HG03521 (cell line): ENCODE measurements at regions not wholly inside any gene's neighbourhood (a gene's known extent, or its start where the extent isn't known, plus 50 kb on each side); places are given as distances from the start of the nearest gene placed in this dataset.
"Not testable (repeated sequence)": the region's sequence is repeated elsewhere in the genome, so short reads cannot be mapped to it uniquely, and the experiment has no call there.

Experiments
- ATAC-seq: cut with Tn5 transposase; IDR thresholded peaks from one replicate; pipeline ENCODE4 v1.9.1; 2021; ENCODE audit warnings: mild to moderate bottlenecking, moderate library complexity; ENCODE audit not compliant: unreplicated experiment

DNA sequence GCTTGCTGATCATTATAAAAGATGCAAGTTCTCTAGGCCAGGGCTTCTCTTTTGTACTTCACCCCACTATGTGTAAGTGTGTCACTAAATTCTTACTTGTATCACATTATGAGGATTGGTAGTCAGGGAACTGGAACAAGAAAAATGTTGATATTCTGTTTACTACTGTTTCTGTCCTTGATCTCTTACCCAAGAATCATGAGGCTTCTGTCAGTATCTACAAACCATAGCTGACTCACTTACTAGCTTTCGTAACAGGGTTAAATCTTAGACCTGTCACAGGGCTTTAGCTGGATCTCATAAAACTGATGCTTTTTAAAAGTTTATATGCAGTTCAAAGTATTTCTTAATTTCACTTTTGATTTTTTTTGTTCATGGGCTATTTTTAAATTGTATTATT, 681.2 kb downstream of the PLPP3 start:
- no peak for ATAC-seq

DNA sequence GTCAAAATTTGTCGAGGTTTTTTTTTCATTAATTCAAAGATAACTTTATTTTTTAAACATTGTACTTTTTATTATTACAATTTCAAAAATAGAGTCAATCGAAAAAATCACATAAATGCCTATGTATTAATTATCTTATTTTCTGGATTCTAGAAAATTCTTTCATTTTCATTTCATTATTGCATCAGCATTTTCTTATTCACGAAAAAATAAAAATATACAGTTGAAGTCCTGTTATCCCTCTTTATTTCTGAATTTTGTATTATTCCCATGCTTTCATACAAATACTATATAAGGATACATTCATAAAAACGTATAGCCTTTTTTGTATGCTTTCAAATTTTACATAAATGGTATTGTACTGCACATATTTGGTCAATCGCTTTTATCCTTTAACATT, 681.0 kb upstream of the USP24 start:
- ATAC-seq = no peak

DNA sequence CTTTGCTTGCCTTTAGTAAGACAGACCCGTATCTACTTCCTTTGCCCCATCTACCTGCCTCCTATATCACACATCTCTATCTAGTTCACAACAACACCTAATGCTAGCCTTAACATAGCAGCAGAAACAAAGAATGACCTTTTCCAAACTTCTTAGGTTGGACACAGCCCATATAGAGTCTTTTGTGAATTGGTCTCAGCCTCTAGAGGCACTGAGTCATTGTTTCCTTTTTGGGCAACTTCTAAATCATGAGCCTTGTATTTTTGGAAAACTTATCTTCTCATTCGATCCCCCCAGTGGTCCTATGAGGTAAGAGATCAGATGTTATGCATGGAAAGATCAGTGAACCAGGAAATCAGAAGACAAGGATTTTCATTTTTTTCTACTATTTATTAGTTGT, 679.4 kb upstream of the USP24 start:
- no peak for ATAC-seq

- peak; percentile 58 for ATAC-seq
Observed at GRCh38 chr1:55893155-55893554, 678.0 kb upstream of the USP24 start.

DNA sequence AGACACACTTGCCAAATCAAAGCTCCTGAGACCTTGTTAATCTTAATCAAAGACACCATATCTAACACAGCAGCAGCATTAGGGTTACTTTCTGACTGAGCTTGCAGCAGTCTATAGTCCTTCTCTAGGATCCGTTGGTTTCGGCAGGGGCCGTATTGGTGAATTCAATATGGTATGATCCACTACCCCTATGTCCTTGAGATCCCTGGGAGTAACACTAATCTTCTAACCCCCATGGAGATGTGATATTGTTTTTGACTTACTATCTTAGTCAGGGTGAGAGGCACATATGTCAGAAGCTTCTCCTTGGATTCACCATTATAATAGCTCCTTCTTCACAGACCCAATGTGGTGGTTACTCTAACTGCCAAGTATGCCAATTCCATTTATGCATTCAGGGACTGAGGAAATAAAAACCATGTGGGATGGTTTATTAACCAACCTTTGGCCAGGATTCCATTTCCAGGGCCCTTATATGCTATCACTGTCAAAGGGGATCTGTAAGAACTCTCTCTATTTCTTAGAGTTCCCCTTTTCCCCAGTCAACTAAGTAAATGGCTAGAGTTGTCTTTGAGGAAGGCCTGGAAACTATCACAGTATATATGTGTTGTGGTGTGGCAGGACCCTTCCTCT, 673.6 kb upstream of the USP24 start:
- no peak for ATAC-seq

DNA sequence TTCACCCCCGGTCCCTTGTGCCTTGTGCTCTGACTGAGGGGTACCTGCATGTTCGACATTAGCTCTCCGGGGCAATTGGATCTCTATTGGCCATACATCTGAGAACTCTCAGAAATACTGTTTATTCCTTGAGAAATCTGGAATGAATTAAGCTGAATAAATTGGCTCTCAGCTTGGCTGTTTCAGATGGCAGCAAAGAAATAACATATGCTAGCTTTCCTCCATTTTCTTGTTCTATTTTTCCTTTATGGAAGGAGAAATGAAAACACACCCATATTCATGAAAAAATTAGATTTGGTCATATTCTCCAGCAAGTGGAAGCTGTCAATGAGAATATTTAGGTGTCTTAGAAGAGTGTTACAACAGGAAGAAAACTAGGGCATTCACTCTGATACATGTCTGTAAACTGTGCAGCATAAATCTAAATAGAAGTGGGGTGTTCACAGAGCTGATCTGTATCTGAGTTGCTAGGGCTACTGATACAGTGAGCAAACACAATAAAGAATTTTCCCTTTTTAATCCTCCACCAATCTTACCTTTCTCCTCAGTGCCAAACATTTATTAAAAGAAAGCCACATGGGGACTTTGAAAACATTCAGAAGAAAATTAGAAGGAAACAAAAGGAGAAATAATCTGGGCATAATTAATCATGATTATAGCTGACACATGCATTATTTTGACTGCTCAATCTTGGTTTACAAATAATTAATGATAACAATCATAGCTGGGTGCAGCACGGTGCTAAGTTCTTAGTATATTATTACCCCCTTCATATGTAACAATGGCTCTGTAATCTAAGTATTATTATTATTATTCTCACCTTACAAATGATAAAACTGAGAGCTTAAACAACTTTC, 671.9 kb upstream of the USP24 start:
- no peak for ATAC-seq

GRCh38 chr1:55885619-55886018, 670.5 kb upstream of the USP24 start:
- ATAC-seq = no peak

DNA sequence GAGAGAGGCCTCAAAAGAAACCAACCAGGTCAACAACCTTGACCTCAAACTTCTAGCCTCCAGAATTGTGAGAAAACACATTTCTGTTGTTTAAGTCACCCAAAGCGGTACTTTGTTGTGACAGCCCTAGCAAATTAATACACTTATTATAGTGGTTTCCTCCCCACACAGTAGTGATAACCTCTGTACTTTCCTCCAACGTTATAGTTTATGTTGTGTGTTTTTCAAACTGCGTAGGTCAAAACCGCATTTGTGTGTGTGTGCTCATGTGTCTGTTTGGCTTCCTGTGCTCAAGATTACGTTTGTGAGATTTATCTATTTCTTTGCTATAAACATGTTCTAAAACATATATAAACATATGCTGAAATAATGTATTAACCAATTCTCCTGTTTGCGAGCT, 667.8 kb upstream of the USP24 start:
- ATAC-seq = no peak

DNA sequence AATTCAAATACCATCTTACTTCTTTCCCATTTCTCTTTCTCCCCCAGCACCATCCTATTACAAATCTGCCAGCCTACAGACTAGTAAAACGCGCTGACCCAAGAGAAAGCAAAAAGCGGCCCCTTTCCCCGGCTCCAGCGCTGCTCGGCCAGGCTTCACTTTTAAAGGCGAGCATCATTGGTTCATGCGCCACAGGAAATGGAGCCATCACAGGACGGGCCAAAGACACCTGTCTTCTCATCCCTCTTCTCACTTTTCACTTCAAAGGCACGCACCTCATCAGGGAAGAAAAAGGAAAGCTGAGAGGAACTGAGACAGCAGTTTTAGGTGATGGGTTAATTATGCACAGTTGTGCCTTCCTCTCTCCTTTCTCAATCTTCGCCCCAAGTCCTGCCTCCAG, 664.2 kb upstream of the USP24 start:
- ATAC-seq = no peak

DNA sequence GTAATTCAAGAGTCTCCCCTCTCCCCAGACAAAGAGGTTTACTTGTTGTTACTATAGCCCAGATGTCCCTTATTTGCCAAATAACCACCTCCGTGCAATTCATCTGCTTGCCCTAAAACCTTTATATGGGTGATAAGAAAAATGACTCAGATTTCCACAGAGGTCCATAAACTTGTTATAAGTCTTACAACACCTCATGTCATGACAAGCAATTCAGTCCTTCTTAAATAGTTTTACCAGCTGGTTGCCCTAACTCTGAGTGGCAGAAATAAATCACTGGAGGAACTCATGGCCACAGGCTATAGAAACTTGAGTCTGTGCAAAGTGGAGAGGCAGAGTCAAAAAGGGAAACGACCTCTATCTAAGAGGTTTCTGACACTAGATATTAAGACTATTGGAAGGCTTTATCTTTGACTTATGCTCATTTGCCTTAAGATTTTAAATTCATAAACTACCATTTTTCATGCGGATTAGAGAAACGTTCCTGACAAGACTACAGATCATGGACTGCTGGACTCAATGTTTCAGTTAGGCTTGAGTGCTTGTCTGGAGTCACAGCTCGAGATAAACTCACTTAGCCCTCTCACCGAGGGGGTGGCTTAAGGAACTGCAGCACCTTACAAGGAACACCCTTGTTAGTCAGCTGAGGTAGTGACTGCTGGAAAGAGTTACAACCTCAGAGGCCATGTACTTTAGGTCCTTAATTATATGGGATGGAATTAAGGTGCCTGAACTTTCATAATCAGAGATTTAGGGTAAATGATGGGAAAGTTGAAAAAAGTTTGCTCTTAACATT, 662.5 kb upstream of the USP24 start:
- no peak for ATAC-seq

GRCh38 chr1:55876276-55877060, 661.3 kb upstream of the USP24 start:
- no peak for ATAC-seq

- no peak for ATAC-seq
Observed at GRCh38 chr1:55870106-55870505, 654.9 kb upstream of the USP24 start.

- no peak for ATAC-seq
Observed at GRCh38 chr1:55869065-55869464, 653.9 kb upstream of the USP24 start.

GRCh38 chr1:55868026-55868425, 652.9 kb upstream of the USP24 start:
- no peak for ATAC-seq

DNA sequence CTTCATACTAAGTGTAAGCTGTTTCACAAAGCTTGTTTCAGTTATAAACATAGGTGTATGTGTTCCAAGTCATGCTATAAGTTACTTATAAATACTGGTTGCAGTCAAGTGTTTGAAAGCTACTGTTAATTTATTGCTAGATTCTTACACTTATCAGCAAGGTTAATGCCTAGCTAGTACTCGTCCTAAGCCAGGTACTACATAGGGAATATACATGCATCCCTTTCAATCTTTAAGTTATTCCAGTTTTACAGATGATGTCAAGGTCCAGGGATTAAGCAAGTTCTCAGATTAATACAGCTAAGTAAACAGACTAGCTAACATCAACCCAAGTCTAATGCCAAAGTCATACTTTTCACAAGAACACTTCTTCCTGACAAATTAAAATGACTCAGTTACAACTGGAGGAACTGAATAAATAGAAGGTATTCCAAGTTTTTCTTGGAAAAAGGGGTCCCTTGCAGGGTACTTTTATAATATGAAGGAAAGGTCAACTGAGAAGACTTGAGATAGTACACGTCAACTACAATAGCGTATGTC, 652.2 kb upstream of the USP24 start:
- ATAC-seq = no peak

DNA sequence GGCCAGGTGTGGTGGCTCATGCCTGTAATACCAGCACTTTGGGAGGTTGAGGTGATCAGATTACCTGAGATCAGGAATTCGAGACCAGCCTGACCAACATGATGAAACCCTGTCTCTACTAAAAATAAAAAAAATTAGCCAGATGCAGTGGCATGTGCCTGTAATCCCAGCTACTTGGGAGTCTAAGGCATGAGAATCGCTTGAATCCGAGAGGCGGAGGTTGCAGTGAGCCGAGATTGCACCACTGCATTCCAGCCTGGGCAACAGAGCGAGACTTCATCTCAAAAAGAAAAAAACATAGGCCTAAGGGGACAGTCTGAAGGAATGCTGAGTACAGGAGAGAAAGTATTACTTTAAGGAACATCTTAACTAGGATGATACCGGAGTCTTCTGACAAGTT, 650.6 kb upstream of the USP24 start:
- not testable (repeated sequence) for ATAC-seq

DNA sequence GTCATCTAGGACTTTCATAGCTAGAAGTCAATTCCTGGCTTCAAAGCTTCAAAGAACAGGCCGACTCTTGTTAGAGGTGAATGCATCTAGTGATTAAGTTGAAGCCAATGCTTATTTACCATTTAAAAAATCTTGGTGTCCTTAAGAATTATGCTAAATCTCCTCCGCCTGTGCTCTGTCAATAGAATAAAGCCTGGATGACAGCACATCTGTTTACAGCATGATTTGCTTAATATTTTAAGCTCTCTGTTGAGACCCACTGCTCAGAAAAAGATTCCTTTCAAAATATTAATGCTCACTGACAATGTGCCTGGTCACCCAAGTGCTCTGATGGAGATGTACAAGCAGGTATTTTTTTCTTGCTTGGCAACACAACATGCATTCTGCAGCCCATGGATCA, 649.1 kb upstream of the USP24 start:
- ATAC-seq = no peak

DNA sequence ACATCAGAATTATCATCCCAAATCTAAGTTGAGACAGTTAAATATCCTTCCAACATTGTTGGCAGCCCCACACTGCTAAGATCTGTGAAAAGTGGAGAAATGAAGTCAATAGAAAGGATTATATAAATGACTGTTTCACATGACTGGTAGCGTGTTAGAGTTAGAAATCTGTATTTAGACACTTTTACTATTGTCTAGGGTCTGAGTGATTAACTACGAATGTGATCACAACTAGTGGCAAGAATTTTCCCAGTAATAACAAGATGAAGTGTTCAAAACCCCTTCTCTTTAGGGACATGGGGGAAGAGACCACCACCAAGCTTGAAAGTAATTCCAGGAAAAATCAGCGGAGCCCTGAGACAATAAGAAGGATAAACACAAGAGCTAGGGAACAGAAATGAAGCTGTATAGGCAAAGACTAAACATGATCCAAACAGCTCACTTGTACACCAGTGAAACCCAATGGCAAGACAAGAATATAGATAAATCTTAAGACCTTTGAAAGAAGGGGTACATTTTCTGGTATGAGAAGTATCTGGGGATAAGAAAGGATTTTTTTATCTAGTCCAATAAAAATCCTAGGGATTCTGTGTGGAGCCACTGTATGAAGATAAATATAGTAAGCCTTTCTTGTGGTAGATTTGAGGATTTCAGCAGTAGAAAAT, 646.6 kb upstream of the USP24 start:
- ATAC-seq = no peak

DNA sequence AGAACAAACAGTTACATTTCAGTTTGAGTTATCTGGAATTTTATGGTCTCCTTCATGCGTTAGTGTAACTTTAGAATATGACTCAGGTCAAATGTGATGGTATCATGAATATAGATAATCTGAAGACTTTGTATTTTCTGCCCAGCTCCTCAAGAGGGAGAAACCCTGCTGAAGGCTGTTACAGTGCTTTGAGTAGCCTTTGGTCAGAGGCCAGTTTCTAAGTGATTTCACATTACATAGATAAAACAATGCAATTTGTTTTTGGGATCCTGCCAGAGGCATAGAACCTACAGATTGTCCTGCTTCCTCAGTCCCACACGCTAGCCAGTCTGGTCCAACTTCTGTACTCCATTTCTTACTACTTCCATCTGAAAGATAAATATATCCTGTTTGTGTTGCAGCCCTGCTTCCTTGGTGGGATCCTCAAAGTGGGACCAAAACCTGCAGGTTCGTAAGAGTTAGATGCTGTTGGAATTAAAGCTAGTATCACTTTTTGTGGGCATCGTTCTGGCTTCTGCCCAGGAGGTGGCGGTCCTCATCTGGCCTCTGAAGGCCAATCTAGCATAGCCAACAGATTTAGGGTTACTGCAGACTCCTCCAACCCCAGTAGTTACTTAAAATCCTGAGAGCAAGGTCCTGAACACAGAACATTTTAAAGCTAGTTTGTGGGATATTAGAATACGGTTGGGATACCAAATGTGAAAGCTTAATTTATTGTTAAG, 645.8 kb upstream of the USP24 start:
- no peak for ATAC-seq

DNA sequence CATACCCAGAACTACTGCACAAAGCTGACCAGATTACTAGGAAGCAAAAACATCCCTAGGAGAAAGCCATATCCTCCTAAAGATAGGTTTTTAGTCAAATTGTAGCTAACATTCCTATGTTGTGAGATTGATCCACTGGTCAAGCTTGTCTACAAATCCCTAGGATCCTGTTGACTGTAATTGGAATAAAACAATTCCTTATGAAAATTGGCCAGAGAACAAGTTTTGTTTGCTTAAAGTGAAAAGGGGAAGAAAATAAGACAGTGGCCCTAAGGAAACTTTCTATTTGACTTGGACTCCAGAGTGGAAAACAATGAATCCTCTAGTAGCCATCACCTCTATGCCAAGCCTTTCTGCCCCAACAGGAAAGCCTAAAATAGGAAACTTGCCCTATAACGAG, 645.2 kb upstream of the USP24 start:
- ATAC-seq = no peak
